SU-DHL-6 (cell line): ENCODE measurements at regions not wholly inside any gene's neighbourhood (a gene's known extent, or its start where the extent isn't known, plus 50 kb on each side); places are given as distances from the start of the nearest gene placed in this dataset.

ENCODE experiments used
- EZH2phosphoT487 ChIP-seq: fragments of 200-600 bp; sonication (generic), shearing (Covaris generic); conservative IDR thresholded peaks from 2 replicates; pipeline ENCODE4 v1.6.1; 2018; ENCODE audit warnings: mild to moderate bottlenecking, antibody characterized with exemption, low read length, moderate library complexity, mixed read lengths
- TF ChIP-seq, protein P1 (sequence below): fragments of 200-600 bp; sonication (generic); IDR thresholded peaks from one replicate; pipeline ENCODE4 v1.5.1; 2017; ENCODE audit warnings: antibody characterized with exemption, mild to moderate bottlenecking, low read length, moderate library complexity; ENCODE audit not compliant: insufficient read depth, poor library complexity, severe bottlenecking

DNA sequence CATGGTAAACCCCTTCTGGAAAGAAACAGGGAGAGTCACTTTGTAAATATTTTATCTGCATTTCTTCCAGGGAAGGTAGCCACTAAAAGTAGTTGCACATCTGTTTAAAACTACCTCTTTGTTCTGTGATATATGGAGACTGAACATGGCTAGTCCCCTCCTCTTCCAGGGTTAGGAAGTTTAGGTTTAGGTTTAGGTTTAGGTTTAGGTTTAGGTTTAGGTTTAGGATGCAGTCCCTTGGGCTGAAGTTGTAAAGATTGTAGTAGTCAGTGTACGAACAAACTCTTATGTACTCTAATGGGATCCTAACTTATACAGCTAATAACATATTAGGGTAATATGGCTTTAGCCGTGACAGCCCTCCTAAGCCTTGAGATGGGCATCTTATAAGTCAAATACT is 880.2 kb upstream of the TMEFF2 start:
- TF ChIP-seq, protein P1, sequence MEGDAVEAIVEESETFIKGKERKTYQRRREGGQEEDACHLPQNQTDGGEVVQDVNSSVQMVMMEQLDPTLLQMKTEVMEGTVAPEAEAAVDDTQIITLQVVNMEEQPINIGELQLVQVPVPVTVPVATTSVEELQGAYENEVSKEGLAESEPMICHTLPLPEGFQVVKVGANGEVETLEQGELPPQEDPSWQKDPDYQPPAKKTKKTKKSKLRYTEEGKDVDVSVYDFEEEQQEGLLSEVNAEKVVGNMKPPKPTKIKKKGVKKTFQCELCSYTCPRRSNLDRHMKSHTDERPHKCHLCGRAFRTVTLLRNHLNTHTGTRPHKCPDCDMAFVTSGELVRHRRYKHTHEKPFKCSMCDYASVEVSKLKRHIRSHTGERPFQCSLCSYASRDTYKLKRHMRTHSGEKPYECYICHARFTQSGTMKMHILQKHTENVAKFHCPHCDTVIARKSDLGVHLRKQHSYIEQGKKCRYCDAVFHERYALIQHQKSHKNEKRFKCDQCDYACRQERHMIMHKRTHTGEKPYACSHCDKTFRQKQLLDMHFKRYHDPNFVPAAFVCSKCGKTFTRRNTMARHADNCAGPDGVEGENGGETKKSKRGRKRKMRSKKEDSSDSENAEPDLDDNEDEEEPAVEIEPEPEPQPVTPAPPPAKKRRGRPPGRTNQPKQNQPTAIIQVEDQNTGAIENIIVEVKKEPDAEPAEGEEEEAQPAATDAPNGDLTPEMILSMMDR: no peak
- no peak for TF ChIP-seq EZH2phosphoT487
